HK-2 (cell line): ENCODE measurements at regions not wholly inside any gene's neighbourhood (a gene's known extent, or its start where the extent isn't known, plus 50 kb on each side); places are given as distances from the start of the nearest gene placed in this dataset.

Experiments
- DNase-seq: peaks from one replicate; pipeline ENCODE4 v3.0.0-alpha.2; 2018; ENCODE audit not compliant: unreplicated experiment

DNA sequence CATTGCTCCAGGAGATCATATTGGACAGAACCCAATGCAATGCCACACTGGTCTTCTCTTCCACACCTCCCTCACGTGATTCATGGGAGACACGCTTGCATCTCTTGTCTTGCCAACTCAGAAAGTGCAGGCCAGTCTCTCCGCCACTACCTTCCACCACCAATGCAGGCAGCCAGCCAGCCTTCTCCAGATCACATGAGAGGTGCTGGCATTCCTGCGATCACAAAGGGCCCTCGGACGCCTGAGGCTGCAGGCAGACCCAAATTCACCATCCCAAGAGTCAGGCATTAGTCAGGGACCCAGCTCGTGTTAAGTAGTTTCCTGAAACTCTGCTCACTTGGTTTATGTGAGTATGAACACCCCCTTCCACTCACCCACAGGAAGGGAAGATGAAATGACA lies 437.0 kb upstream of the ETAA1 start:
- DNase-seq, result no peak

DNA sequence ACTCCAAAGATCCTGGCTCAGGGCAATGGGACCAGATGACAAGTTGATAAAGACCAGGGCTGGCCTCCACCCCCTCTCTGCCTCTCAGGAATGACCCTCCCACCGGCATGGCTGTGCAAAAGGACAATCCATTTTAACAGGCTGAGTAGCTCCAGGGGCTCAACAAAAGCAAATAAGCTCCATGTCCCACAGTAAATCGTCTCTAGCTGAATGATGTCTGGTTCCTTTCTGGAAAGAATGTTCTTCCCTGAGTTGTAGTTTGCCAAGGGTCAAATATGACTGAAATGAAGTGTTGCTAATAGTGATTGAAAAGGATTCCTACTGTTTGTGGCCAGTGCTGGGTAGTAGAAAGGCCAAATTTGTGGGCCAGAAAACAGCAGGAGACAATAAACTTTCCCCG lies 434.4 kb upstream of the ETAA1 start:
- DNase-seq, result no peak

DNA sequence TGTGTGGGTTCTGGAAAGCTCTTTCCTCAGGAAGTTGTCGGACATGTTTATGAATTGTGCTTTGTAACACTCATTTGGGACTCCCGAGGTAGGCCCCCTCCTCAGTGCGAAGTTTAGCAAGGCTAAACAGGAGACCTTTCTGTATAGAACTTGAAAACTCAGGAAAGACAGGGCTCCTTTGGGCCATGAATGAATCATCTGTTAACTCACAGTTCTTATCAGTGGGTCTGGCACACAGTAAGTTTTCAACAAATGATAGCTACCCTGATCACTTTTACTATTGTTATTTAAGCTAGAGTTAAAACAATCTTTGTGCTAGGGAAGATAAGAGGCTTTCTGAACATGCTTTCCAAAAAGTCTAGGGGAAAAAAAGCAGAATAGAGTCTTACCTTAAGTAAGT lies 430.5 kb upstream of the ETAA1 start:
- DNase-seq, result no peak

DNA sequence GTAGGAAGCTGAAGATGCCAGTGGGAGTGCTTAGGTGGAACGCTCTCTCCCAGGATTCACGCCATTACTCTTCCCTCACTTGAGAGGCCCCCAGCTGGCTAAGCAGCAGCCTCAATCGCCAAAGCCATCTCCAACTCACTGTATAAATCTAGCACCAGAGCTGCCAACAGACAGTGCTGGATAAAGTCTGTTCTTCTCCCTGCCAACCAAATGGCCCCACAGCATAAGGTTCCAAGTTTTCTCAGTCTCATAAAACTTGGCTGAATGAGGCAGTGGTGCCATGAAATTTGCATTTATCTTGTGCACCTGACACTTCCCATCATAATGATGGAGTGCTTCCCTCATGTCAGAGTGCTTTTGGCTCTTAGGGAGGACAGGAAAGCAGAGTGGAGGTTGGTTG lies 428.2 kb upstream of the ETAA1 start:
- no peak for DNase-seq

DNA sequence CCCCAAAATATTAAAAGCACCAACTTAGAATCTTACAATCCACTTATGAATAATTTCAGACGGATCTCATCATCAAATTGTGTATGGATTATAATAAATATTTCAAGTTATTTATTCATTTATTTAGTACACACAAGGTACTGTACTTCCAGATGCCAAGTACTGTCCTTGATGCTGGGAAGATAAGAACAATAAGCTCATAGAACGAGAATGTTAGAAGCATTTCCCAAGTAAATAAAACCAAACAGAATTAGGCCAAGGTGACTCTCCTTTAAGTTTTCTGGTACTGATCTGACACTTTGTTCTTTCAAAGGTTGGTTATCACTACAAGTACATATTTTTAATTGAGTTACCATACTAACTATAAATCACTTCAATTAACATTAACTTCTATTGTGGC lies 416.1 kb upstream of the ETAA1 start:
- DNase-seq, result no peak

DNA sequence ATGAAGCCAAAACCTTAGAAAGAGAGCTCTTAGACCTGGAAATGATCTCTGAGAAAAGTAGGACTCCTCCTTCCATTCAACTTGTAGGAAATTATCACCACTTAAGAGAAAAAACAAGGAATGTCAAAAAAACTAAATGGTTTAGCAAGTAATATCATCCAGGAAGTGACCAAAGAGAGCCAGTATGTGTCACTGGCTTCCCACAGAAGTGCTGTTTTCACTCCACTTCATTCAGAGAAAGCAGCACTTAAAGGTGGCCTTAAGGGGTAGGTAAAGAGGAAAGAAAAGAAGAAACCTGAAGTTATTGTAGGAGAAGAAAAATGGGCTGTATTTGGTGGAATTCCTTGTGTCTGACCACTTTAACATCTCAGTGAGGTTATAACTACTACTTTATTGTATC lies 414.4 kb upstream of the ETAA1 start:
- DNase-seq, result no peak

DNA sequence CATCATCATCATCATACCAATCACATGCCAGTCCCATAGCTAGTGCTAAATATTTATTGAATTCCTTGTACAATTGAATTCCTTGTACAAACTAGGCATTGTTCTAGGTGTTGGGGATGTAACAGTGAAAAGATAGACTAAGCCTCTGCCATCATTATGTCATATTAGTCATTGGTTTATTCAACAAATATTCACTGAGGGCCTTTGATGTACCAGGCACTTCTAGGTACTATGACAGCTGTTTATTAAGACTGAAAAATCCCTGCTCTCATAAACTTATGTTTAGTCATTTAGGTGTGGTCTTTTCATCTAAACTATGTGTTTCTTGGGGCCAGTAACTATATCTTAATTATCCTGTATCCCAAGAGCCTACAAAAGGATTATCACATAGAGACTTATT lies 412.3 kb upstream of the ETAA1 start:
- DNase-seq, result no peak

DNA sequence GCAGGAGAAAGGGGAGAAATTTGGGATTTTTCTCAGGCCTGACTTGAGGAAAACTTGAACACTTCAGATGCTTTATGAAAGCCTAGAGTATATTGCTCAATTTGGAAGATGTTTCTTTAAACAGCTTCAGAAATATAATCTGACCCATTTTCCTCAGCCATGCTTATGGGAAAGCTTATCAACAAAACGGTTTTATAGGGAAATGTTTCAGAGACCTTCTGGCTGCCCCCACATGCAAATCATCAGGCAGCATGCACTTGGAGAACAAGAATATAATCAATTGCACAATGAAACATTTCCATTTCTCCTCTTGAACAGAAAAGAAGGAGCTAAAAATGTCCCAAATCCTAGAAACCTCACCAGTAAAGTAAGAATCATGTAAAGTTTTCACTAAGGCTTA lies 411.2 kb upstream of the ETAA1 start:
- no peak for DNase-seq

DNA sequence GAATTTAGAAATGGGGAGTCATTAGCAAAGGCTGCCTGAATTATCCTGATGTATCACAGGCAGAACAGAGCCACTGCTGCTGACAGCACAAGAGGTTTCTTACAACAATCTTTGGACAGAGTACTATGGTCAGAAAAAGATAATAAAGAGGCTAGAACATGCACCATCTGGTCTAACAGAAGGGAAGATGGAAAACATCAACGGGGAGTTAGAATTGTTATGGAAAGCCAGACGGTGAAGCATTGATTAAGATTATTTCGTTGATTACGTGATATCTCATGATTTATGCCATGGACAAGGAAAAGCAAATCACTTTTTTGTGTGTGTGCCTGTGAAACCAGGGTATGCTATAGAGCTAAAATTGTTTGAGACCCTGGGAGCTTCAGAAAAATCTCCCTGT lies 409.4 kb upstream of the ETAA1 start:
- DNase-seq, result no peak

DNA sequence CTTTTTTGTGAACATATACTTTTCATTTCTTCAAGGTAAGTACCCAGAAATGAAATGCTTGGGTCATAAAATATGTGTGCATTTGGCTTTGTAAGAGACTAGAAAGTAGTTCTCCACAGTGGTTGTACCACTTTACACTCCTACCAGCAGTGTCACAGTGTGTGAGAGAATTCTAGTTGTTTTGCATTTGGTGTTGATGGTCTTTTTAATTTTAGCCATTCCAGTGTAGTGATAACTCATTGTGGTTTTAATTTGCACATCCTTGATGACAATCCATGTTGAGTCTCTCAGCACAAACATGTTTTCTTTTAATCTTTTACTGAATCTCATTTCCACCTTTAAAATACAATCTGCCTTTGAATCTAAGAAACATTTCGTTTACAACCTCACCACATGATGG lies 402.5 kb upstream of the ETAA1 start:
- DNase-seq, result no peak

DNA sequence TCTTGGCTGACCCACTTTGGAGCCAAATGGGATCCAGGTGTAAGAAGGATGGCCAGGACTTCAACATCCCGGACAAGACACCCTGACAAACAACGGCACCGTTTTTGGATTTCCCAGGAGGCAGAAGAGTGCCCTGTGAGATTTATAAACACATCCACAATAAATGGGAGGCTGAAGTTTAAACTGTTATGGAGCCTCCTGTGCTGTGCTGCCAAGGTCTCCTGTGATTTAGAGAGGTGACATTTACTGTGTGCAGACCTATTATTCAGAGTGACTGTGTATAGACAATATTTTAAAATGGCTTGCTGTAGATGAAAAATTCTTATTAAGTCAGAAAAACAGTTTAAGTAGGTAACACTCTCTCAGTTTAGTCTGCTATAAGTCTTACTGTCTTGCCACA lies 401.5 kb upstream of the ETAA1 start:
- DNase-seq, result no peak

DNA sequence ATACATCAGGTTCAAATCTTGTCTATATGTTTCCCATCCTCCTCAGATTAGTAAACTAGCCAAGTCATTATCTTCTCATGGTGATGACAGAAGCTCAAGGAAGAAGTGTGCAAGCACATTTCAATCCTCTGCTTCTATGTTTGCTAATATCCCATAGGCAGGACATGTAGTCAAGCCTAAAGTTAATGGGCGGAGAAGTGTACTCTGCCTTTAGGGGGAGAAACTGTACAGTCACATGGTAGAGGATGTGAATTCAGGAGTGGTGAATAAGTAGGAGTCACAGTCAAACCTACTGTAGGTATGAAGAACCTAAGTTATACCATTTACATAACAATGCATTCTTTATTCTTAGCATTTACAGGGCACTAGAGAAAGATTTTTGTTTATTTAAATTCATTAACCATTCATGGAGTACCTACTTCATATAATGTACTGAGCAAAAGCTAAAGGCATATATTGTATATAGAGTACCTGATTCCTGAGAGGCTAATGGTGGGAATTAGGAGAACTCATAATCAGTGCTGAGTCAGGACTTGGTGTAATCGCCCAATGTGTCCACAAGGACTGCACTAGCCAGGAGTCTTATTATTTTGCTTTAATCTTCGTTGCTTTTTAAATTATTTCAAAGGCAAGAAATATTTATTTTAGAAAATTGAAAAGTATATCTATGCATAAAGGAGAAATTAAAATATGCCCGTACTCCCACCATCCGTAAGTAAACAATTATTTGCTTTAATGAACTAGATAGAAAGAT lies 394.3 kb upstream of the ETAA1 start:
- DNase-seq, result no peak

DNA sequence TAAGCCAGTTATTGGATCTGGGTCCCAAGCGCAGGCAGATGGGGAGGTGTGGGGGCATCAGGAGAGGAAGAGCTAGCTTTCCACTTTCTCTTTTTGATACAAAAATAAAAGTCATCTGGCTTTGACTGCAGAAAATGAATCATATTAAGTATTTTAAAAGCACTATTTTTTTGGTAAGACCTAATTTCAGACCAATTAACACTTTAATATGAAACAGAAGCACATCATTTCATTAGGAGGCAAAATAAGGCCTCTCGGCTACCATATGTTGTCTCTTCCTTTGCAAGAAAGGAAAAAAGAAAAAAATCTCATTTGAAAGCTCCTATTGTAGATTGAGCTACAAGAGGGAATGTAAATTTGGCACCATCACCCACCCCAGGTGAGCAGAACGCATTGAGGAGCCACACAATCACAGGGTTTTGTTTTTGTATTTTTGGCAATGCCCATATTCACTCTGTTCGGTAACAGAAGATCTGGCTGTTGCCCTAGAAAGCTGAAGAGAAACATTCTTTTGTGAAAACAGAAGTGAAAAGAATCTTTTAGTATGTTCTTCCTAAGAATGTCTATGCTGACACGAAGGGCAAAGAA lies 390.7 kb upstream of the ETAA1 start:
- no peak for DNase-seq

DNA sequence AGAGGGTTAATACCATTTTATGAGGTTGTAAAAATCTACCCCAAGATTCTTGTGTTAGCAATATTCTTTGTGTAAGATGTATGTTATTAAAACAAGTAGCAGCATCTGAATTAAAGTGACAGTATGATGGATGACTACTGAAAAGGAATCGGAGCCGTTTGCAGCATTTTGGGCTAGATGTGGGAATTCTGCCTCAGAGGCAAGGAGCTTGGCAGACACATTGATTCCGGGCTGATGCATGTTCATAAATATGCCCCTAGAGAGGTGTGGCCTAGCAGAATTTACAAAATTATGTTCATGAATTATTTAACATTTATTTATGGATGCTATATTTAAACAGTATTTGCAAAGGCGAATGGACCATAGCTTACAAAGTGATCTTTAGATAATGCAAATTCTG lies 389.0 kb upstream of the ETAA1 start:
- no peak for DNase-seq

DNA sequence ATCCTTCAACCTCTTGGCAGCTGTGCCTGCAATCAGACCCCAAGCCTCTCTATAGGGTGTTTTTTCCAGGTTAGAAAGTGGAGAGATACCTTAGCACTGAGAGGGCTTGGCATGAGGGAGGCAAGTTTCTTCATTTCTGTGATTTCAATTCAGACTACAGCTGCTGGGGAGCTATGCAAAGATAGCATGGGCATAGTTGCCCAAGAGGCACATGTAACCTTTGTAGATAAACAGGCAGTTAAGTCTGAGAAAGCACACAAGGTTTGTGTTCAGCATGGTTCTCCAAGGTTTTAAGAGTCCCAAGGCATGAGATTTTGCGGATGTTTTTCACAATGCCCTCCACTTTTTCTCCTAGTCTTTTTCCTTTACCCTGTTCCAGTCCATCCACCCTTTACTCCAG lies 385.0 kb upstream of the ETAA1 start:
- DNase-seq, result no peak

DNA sequence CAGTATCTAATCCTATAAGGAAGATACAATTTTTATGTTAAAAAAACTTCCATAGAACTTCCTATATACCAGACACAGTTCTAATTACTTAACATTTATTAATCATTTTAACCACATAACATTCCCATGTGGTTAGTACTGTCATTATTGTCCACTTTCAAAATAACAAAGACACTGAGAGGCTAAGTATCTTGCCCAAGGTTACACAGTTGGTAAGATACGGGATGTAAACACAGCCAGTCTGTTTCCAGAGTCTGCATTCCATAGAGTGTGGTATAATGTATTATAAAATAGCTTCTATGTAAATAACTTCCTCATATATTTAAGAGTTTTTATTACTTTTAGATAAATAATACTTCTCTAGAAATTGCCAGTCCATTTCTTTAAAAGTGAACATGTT lies 383.3 kb upstream of the ETAA1 start:
- DNase-seq, result no peak

DNA sequence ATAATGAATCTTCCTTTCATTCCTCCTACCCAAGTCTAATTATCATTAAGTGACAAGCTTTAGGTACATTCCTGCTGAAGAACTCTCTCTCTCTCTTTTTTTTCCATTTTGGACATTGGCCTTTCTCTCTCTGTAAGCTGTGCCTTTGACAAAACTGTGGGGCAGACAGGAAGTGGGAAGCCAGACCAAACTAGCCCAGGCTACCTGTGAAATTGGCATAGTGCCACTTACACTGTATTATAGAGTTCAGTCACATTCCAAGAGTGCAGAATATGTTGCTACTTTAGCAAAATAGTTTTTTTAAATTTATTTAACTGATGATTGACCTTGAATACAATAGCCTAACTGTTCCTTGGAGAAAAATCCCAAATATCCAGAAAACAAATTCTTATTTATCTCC lies 381.5 kb upstream of the ETAA1 start:
- no peak for DNase-seq

DNA sequence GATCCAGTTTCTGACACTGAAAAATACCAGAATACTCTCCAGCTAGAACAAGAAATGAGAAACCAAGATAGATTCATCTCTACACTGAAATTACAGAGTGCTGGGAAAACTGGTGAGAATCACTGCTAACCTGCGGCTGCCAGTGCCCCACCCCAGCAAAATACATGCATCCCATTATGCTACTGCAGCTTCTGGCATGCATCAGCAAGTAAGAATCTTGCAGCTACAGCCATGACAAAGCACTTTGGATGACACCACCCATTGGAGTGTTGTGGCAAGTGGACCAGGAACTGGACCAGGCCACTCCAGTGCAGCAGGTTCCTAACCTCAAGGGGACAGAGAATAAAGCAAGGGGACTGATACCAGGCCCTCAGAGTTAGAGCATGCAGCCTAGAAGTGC lies 378.8 kb upstream of the ETAA1 start:
- no peak for DNase-seq

DNA sequence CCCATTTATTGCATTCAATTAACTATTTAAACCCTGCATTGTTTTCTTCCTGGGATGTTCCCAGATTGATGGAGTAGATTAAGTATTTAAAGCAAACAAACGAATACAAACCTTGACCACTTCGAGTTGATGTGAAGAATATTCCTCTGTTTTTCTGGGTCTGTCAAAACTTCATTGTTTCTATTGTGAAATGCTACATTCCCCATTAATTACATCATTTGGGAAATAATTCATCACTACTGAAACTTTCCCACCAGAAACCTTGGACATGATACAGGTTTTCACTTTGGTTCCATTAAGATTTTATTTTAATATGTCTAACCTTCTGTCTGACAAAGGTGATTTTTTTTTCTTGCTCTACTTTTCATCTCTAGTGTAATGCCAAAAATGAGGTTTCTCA lies 365.1 kb upstream of the ETAA1 start:
- DNase-seq, result no peak

DNA sequence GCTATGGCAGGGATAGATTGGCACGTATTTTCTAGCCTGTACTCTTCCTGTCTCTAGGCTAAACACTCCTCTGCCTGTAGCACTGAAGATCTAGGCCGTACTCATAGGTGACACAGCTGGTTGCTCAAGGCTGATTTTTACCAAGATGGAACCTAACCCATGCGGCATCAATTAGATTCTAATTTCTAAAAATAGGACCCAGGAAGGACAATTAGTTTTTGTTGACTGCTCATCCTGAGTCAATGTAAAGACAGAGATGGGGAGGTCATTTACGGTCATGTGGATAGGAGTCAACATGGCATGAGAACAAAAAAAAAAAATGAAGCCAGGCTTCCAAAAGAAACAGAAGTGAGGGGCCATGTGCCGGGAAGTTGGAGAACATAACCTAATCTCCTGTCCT lies 360.7 kb upstream of the ETAA1 start:
- no peak for DNase-seq

DNA sequence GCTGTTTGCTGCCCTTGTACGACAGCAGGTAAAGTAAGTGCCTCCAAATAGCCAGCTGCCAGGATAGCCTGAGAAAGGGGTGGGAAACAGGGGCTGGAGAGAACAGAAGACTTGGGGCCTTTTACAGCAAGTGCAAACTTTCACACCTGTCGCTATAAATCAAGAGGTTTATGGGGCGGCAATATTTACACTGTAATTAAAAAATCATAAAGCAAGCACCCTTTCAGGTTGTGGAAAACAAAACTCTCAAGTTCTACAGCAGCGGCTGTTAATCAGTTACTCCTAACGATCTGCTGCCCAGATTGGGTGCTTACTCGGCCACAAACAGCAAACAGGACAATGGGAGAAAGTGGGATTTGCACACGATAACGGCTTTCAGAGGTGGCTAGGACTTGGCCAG lies 359.5 kb upstream of the ETAA1 start:
- no peak for DNase-seq

DNA sequence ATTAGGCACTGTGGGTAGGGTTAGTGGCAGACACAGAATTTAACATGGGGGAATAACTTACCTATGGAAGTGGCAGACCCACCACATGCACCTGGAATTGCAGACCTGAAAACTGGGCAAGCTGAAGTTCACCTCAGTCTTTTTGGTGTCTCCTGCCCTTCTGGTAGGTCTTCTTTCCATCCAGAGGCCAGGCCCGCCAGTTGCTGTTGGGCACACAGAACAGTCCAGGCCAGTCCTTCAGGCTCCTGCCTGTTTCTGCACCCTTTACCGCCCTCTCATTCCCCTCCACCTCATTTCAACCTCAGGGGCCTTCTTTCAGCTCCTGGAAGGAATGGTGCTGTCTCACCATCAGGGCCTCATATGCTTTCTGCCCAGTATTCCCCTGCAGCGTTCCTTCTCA lies 358.9 kb upstream of the ETAA1 start:
- no peak for DNase-seq

DNA sequence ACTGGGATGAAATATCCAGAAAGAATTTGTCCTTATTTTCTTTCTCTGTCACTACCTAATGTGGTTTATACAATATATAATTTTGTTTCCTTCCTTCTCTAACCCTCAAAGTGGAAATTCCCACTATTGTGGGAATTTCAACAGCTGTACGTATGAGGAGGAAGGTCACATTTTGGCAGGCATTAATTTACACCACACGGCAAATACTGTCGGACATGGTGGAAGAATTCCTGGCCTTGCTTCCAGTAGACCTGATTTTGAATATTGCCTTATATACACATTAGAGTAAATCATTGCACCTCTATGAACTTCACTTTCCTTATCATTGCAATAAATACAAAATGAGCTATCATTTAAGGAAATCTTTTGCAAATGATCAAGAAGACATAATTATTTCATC lies 358.1 kb upstream of the ETAA1 start:
- no peak for DNase-seq

DNA sequence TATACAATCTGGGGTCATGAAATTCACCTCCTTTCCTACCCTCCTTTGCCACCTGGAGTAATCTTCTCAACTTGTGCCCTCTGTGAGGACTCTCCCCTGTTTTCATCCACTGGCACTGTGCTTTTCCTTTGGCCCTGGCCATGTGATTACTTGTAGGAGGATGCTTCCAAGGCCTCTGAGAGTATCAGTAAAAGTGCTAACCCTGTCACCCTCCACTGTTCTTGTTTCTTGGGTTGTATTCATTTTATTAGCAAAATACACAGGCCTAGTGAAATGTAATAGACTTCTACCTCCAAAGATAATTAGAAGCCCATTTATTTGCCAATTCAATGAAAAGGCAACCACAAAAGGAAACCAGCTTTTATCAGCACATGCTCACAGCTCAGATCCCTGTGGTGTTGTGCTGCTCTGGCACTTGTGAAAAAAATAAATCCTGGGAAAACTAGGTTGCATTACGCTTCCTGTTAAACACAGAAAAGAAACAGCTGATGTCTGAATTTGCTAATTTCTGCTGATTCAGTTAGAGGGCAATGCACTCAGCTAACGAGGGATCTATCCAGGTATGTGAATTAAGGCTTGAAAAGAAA lies 357.5 kb upstream of the ETAA1 start:
- DNase-seq, result no peak
